HG03025 (cell line): ENCODE measurements at regions not wholly inside any gene's neighbourhood (a gene's known extent, or its start where the extent isn't known, plus 50 kb on each side); places are given as distances from the start of the nearest gene placed in this dataset.
A peak's percentile ranks its signal among the peaks of the same experiment; 100 is the strongest.

ENCODE experiments used
- ATAC-seq: cut with Tn5 transposase; IDR thresholded peaks from one replicate; pipeline ENCODE4 v1.9.1; 2021; ENCODE audit warnings: mild to moderate bottlenecking, moderate library complexity; ENCODE audit not compliant: unreplicated experiment, low FRiP score

DNA sequence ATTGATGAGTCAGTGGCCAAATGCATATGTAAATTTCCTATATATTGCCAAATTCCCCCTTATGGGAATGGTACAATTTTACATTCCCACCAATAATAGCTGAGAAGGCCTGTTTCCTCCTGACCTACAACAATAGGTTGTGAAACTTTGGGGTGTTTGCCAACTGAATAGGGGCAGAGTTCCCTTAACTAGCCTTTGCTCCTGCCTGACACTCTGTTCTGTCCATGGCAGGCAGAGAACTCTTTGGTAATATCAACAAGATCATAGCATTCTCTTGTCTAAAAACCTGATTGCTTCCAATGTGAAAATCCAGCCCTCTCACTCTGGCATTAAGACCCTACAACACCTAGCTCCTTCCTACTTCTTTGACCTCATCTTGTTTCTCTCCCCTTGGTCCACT, 149.7 kb downstream of the HAPSTR1 start:
- no peak for ATAC-seq

GRCh38 chr16:9248162-9248561, 156.7 kb downstream of the HAPSTR1 start:
- no peak for ATAC-seq

- ATAC-seq: no peak
Measured at GRCh38 chr16:9249534-9249933, 158.1 kb downstream of the HAPSTR1 start.

DNA sequence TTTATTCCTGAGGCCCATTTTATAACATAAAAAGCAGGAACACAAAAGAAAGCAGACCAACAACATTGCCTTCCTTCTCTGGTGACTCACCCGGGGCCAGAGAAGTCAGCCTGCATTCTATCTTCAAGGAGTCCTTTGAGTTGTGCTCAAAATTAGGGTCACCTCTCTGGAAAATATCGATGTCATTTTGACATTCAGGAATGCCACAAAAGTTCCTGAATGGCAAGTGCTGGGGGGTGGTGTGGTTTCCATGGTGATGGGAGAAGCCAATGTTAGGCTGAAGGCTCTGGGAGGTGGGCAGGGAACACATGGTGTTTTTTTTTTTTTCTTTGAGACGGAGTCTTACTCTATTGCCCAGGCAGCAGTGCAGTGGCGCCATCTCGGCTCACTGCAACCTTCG, 159.6 kb downstream of the HAPSTR1 start:
- ATAC-seq: no peak

- ATAC-seq: no peak
Measured at GRCh38 chr16:9254863-9255262, 163.4 kb downstream of the HAPSTR1 start.

DNA sequence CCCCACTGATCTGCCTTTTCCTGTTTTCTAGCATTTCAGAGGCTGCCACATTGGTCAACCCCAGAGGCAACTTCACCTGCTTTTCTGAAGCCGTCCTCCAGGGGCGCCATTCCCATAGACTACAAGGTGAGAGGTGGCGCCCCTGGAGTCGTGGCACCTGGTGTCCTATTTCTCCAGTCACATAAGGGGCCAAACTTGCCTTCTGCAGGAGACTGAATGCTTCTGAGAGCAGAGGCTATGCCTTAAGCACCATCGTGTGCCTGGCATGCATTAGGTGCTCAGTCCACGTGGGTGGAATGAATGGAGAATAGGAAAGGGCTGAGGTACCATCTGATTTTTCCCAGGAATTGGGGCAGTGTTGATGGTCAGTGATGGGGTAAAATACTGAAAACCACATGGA, 164.8 kb downstream of the HAPSTR1 start:
- peak; percentile 53 for ATAC-seq

DNA sequence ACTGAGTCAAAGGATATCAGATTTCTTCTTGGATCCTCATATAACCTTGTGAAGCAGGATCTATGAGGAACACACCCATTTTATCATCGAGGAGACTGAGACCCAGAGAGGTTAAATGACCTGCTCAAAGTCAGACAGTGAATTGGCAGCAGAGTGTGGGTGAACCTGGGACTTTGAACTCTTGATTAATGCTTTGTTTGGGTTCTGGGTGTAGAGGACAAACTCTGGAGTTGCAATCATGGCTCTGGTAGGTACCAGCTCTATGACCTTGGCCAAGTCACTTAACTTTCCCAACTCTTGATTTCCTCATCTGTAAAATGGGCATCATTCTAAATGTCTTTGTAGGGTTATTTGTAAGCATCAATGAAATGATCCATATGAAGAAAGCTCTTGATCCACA, 166.4 kb downstream of the HAPSTR1 start:
- no peak for ATAC-seq

DNA sequence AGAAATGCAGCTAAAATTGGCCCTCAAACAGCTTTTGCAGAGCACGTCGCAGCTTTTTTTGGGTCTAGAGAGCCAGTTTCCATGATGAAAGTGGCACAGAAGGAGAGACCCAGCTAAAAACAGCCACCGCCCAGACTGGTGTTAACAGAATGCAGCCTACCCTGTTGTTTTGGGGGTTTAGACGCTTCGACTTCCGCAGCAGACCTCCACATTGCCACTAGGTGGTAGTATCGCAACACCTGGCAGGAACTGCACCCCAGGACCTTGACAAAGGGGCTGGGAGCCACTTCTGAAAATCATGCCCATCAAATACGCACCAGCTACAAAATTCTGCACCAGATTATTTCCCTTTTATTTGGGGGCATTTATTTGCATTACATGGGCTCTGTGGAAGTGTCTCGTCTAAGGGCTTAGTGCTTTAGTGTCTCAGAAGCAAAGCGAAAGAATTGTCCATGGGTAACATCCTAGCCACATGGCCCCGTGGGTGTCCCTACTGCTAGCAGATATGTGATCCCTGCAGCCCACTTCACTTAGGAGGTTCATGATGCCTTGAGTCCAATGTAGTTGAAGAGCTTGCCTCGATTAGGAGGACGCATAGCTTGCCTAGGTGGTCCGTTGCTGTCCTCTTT, 167.1 kb downstream of the HAPSTR1 start:
- ATAC-seq: no peak

DNA sequence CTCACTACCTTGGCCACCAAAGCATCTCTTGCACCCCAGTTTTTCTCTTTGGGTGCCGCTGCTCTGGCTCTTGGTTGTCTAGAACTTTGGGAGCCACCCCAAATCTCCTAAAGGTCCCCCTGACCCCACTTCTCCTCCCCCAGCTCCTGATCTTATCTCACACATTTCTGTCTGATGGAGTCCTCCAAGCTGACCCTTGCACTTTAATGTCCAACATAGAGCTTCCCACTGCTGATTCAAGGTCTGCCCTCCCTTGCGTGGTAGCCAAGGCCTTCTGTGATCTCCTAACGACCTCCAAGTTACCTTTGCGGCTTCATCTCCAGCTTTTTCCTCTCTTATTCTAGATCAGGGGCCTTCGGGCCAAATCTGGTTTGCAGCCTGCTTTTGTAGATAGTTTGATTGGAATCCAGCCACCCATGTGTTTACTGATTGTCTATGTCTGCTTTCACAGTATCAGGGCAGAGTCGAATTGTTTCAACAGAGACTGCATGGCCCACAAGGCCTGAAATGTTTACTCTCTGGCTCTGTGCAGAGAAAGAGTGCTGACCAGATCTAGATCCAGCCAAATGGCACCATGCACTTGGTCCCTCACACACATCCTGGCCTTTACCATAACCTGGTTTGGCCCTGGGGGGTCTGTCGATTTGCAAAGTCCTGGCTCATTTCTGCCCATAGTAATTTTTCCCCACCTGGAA, 168.6 kb downstream of the HAPSTR1 start:
- ATAC-seq: no peak

- no peak for ATAC-seq
Measured at GRCh38 chr16:9260666-9261065, 169.2 kb downstream of the HAPSTR1 start.

- no peak for ATAC-seq
Measured at GRCh38 chr16:9261376-9261775, 169.9 kb downstream of the HAPSTR1 start.

DNA sequence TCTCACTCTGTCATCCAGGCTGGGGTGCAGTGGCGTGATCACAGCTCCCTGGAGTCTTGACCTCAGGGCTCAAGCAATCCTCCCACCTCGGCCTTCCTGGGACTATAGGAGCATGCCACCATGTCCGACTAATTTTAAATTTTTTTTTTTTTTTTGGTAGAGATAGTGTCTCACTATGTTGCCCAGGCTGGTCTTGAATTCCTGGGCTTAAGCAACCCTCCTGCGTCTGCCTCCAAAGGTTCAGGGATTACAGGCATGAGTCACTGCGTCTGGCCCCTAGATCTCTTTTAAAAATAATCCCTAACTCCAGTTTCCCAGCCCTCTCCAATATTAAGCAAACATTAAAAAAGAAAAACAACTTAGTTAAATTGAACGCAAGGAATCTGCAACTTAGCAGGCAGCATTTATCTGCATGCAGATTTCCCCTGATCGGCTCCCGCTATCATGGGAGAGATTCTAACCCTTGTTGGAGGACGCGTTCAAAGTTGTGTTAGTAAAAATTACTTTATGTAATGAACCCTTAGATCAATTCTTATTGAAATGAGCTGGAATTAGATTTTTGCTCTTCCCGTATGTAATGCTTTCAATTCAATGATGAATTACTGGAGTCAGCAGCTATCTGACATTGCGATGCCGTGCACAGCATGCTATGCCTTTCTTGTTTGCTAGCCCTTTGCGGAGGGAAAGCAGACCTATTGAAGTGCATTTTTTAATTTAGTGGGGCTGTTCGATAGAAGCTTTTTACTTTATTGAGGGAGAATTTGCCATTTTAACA, 171.7 kb downstream of the HAPSTR1 start:
- no peak for ATAC-seq

GRCh38 chr16:9264067-9264466, 172.6 kb downstream of the HAPSTR1 start:
- no peak for ATAC-seq

DNA sequence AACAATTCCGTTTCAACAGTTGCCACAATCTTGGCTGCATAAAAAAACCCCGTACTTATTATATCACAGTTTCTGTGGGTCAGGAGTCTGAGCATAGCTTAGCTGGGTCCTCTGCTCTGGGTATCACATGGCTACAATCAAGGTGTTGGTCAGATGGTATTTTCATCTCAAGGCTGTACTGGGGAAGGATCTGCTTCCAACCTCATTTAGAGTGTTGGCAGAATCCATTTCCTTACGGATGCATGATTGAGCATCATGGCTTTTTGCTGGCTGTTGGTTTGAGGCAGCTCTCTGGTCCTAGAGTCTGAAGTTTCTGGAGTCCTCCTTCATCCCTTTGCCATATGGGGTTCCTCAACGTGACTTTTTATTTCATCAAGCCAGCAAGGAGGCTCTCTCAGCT, 177.0 kb downstream of the HAPSTR1 start:
- no peak for ATAC-seq

DNA sequence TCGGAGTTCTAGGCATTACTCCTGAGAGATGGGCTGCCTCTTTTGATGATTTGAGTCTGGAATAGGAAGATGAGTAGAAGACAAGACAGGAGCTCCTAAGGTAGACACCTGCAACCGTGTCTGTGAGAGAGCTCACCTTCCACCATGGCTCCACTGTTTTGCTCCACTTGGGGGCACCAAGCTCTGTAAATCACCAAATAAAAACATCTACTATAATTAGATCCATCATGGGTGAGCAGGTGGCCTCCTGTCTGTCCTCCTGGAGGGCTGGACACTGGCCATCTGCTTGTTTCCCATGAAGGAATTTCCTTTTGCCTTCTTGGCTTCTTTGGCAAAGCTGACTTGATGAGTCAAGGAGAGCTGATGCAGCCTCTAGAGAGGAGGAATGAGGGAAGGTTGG, 179.0 kb downstream of the HAPSTR1 start:
- no peak for ATAC-seq

- ATAC-seq: no peak
Measured at GRCh38 chr16:9270941-9271340, 179.5 kb downstream of the HAPSTR1 start.

- no peak for ATAC-seq
Measured at GRCh38 chr16:9271841-9272240, 180.4 kb downstream of the HAPSTR1 start.

GRCh38 chr16:9275377-9275776, 183.9 kb downstream of the HAPSTR1 start:
- ATAC-seq: no peak

DNA sequence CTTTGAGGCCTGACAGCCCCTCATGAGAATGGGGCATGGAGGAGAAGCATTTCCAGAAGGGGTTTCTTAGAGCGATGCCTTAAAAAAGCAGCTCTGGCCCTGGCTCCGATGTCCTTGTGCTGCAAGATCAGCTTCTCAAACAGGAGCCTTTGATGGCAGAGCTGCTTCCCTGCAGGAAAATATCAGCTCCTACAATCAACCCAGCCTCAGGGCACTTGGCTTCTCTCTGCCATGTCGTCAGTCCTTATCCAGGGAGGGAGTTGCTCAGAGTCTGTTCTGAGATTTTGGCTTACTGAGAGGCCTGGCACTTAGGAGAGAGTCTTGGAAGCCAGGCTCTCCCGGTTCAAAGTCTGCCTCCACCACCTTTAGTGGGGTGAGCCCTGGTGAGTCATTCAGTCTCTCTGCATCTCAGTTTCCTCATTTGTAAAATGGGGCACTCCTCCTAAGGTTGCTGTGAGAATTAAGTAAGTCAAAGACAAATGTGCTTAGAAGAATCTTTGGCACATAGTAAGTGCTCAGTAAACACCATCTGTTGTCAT, 184.4 kb downstream of the HAPSTR1 start:
- no peak for ATAC-seq

DNA sequence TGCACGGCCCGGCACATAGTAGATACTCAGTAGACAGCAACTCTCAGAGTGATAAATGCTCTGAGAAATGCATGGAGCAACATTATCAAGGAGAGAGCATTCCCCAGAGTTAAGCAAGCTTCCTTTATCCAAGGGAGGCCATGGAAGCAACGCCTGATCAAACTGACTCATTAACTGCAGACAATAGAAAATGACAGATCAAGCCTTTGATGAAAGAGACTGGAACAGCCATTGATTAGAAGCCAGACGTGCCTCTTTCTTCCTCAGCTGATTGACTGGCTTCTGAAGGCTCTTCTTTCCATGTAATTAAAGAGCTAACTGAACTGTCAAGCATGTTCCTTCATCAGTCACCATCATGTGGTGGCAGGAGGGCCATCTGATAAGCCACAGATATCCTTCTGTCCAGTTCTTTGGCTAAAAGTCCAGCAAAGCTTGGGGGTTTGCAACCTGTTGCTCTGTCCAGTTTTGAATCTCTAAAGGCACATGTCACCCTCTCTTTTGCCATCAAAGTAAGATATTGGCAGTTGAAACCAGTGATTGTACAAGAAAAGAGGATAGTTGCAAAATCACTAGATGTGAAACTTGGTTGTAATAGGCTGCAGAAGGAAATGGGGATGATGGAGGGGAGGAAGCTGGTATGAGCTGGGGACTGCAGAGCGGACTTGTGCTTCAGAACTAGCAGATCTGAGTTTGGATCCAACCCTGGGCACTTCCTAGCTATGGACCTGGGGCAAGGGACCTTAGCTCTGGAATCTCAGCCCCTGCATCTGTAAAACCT, 188.0 kb downstream of the HAPSTR1 start:
- ATAC-seq: no peak

DNA sequence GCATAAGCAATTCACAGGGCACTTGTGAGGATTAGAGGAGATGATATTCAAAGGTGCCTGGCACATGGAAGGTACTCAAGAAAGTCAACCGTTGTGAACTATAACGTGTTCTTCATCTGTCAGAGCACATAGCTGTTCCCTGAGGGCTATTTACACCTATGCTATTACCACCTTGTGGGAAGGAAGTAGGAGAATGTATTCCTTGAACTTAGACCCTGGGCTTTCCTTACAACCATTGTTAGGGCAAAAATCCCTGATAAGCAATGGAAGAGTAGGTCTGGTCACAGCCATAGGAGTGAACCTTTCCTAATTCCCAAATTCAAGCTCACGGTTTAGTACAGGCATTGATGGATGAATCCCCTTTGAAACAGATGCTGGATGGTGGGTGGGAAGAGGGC, 188.6 kb downstream of the HAPSTR1 start:
- ATAC-seq: no peak
